CD4-positive, alpha-beta T cell (primary cell): ENCODE measurements at regions not wholly inside any gene's neighbourhood (a gene's known extent, or its start where the extent isn't known, plus 50 kb on each side); places are given as distances from the start of the nearest gene placed in this dataset.

ENCODE experiments used
- ATAC-seq: fragments of 200-7000 bp; cut with Tn5 transposase; one replicate; pipeline ENCODE4 v1.10.0; 2022; ENCODE audit warnings: mild to moderate bottlenecking; ENCODE audit not compliant: poor library complexity
- CTCF ChIA-PET: fragments of 350-600 bp; sonication (Branson Sonifier 250); formaldehyde crosslinking; loops from one replicate; lab custom pipeline; 2021; ENCODE audit warnings: antibody characterized with exemption, inconsistent platforms; lab: Charles Lee
- POLR2A ChIA-PET: fragments of 350-600 bp; sonication (Branson Sonifier 250); formaldehyde crosslinking; loops from one replicate; lab custom pipeline; 2021; ENCODE audit warnings: antibody characterized with exemption, inconsistent platforms; lab: Charles Lee
- DNase-seq, 14 experiments: peaks; one replicate each; pipeline ENCODE4 v3.0.0-alpha.2; 2013 to 2020; ENCODE audit warnings: mixed read lengths in 2 of 14
- H3K27ac ChIP-seq, 2 donors: one replicate each; pipeline versions ENCODE4 v1.5.1 to v1.7.0; 2013; ENCODE audit warnings: low read length in 2 of 2, low read depth in 1 of 2, mild to moderate bottlenecking in 1 of 2
- H3K27me3 ChIP-seq, 2 experiments: 1 replicate in 1 of 2; 2 replicates in 1 of 2; pipeline versions ENCODE4 v1.6.1 to v1.7.0; 2013; ENCODE audit warnings: low read length in 2 of 2, control low read depth in 1 of 2, mild to moderate bottlenecking in 1 of 2, moderate library complexity in 1 of 2; ENCODE audit not compliant: insufficient read depth in 2 of 2, control insufficient read depth in 1 of 2
- H3K36me3 ChIP-seq: one replicate; pipeline ENCODE4 v1.6.1; 2013; ENCODE audit warnings: low read length, control low read depth; ENCODE audit not compliant: insufficient read depth
- H3K4me1 ChIP-seq: one replicate; pipeline ENCODE4 v1.6.1; 2013; ENCODE audit warnings: low read length, control low read depth; ENCODE audit not compliant: insufficient read depth
- H3K4me3 ChIP-seq: one replicate; pipeline ENCODE4 v1.5.1; 2013; ENCODE audit warnings: mild to moderate bottlenecking, low read length, moderate library complexity
- H3K9me3 ChIP-seq, 2 experiments: 1 replicate in 1 of 2; 2 replicates in 1 of 2; pipeline versions ENCODE4 v1.6.1 to v1.7.0; 2013; ENCODE audit warnings: low read length in 2 of 2, mild to moderate bottlenecking in 2 of 2, control low read depth in 1 of 2, moderate library complexity in 1 of 2; ENCODE audit not compliant: control insufficient read depth in 1 of 2, insufficient read depth in 1 of 2
- H3K27ac Mint-ChIP-seq: one replicate; pipeline ENCODE4 v1.8.0; 2020; ENCODE audit warnings: mixed read lengths
- H3K27me3 Mint-ChIP-seq: one replicate; pipeline ENCODE4 v1.8.0; 2021; ENCODE audit warnings: mixed read lengths
- H3K36me3 Mint-ChIP-seq: one replicate; pipeline ENCODE4 v1.8.0; 2021; ENCODE audit warnings: low read depth, mixed read lengths
- H3K4me1 Mint-ChIP-seq: one replicate; pipeline ENCODE4 v1.8.0; 2021; ENCODE audit warnings: low read depth, mixed read lengths
- H3K4me3 Mint-ChIP-seq: one replicate; pipeline ENCODE4 v1.8.0; 2020; ENCODE audit warnings: mild to moderate bottlenecking, mixed read lengths
- H3K9me3 Mint-ChIP-seq: one replicate; pipeline ENCODE4 v1.8.0; 2020; ENCODE audit warnings: mixed read lengths
- intact Hi-C, 2 experiments: fragments of 100-400 bp; cut with DNase I in 1 of 2; cut with micrococcal nuclease in 1 of 2; formaldehyde crosslinking; loops; one replicate each; pipeline versions ENCODE4 v1.15.1 to v1.9.0; 2023 to 2025; cut with DNase I, micrococcal nuclease
- TF ChIP-seq, protein P1 (sequence below): fragments of 200-600 bp; IDR thresholded peaks from one replicate; pipeline ENCODE4 v1.8.0; 2022; ENCODE audit warnings: antibody characterized with exemption, mild to moderate bottlenecking

DNA sequence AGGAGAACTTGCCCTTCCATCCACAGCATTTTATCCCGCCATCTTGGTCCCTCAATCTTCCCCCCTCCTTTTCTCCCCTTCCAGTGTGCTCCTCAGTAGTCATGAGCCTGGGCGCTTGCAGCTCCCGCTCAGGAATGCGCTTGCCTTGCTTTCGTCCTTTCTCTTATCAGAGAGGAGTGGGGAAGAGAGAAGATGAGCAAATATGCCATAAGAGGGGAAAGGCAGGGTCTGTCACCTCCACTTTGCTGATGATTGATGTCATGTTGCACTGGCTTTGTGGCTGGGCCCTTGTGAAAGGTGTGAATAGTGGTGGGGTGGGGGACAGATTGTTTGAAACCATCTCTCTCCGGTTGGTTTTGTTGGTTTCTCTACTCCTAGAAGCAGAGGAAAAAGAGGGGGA is 569.3 kb downstream of the TNS1 start:
- TF ChIP-seq, protein P1, sequence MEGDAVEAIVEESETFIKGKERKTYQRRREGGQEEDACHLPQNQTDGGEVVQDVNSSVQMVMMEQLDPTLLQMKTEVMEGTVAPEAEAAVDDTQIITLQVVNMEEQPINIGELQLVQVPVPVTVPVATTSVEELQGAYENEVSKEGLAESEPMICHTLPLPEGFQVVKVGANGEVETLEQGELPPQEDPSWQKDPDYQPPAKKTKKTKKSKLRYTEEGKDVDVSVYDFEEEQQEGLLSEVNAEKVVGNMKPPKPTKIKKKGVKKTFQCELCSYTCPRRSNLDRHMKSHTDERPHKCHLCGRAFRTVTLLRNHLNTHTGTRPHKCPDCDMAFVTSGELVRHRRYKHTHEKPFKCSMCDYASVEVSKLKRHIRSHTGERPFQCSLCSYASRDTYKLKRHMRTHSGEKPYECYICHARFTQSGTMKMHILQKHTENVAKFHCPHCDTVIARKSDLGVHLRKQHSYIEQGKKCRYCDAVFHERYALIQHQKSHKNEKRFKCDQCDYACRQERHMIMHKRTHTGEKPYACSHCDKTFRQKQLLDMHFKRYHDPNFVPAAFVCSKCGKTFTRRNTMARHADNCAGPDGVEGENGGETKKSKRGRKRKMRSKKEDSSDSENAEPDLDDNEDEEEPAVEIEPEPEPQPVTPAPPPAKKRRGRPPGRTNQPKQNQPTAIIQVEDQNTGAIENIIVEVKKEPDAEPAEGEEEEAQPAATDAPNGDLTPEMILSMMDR, result no peak
- Histone ChIP-seq H3K4me1 (no peaks in the 10 kb centered on the region), H3K27me3 (no peaks in the 10 kb centered on the region), H3K9me3 (no peaks in the 10 kb centered on the region), H3K36me3 (no peaks in the 10 kb centered on the region), H3K4me3 (no peak overlapping the region), H3K27ac (no peak overlapping the region)
- Mint-ChIP-seq H3K27me3 (no peaks in the 10 kb centered on the region), H3K4me1 (peaks cover 11% of the 10 kb centered on the region), H3K9me3 (no peaks in the 10 kb centered on the region), H3K27ac (no peak overlapping the region), H3K36me3 (no peaks in the 10 kb centered on the region), H3K4me3 (no peak overlapping the region)
- POLR2A ChIA-PET, result no interaction called here
- DNase-seq (peak in 1 of 14 experiments; percentile 8), ATAC-seq (no peak)
- intact Hi-C loops, result no loop called here
- CTCF ChIA-PET, result no interaction called here

DNA sequence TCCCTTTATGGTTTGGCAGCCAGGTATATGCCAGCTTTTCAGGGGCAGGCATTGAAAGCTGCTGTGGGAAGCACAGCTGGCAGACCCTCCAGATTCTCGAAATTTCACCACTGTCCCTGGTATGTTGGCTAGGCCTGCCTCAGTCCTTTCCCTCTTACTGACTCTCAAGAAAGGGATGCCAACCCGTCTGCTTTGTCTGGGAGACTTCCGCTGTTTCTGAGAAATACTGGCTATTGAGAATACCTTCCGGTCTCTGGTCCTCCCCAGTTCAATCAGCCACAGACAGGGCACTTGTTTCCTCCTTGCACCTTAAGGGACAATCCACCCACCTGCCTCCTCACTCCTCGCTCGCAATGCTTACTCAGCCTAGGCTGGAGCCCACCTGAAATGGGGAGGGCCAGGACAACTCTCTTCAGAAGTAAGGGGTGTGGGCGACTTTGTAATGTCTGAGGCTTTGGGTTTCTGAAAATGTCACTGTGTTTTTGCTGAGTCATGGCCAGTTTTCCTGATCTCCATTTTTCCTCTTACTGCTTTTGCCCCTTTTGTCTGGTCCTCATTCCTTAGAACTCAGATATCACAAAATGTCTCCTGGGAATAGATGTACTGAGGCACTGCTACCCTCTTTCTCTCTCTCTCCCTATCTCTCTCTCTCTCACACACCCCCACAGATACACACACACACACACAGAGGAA is 571.1 kb downstream of the TNS1 start:
- Histone ChIP-seq H3K27me3 (no peaks in the 10 kb centered on the region), H3K9me3 (no peaks in the 10 kb centered on the region), H3K4me1 (no peaks in the 10 kb centered on the region), H3K36me3 (no peaks in the 10 kb centered on the region), H3K27ac (no peak overlapping the region), H3K4me3 (no peak overlapping the region)
- H3K4me1 Mint-ChIP-seq, result peaks cover 11% of the 10 kb centered on the region
- DNase-seq (no peak), ATAC-seq (no peak)
- H3K9me3 Mint-ChIP-seq, result no peaks in the 10 kb centered on the region
- H3K4me3 Mint-ChIP-seq, result no peak overlapping the region
- ChIA-PET POLR2A (no interaction called here), CTCF (no interaction called here)
- TF ChIP-seq, protein P1, result no peak
- H3K27ac Mint-ChIP-seq, result no peak overlapping the region
- peaks cover 4% of the 10 kb centered on the region for H3K36me3 Mint-ChIP-seq
- H3K27me3 Mint-ChIP-seq, result no peaks in the 10 kb centered on the region
- intact Hi-C loops, result no loop called here

GRCh38 chr2:217430916-217431576 is 571.2 kb upstream of the TNP1 start:
- no peak overlapping the region for H3K27ac Mint-ChIP-seq
- DNase-seq, result peak in 2 of 14 experiments; percentile 10 to 14
- POLR2A ChIA-PET, result no interaction called here

More at GRCh38 chr2:217430916-217431576, 571.2 kb upstream of the TNP1 start:
- ATAC-seq, result no peak
- no peaks in the 10 kb centered on the region for H3K4me1 ChIP-seq
- H3K9me3 Mint-ChIP-seq, result no peaks in the 10 kb centered on the region
- CTCF ChIA-PET, result no interaction called here
- H3K4me3 Mint-ChIP-seq, result no peak overlapping the region
- intact Hi-C loops, result no loop called here
- TF ChIP-seq, protein P1, result no peak
- peaks cover 11% of the 10 kb centered on the region for H3K4me1 Mint-ChIP-seq
- no peak overlapping the region for H3K27ac ChIP-seq
- H3K27me3 Mint-ChIP-seq, result no peaks in the 10 kb centered on the region
- H3K4me3 ChIP-seq, result no peak overlapping the region
- no peaks in the 10 kb centered on the region for H3K36me3 ChIP-seq
- no peaks in the 10 kb centered on the region for H3K27me3 ChIP-seq
- H3K36me3 Mint-ChIP-seq, result peaks cover 4% of the 10 kb centered on the region
- no peaks in the 10 kb centered on the region for H3K9me3 ChIP-seq
